Left ventricle myocardium inferior (tissue), 1 donor: ENCODE measurements at regions not wholly inside any gene's neighbourhood (a gene's known extent, or its start where the extent isn't known, plus 50 kb on each side); places are given as distances from the start of the nearest gene placed in this dataset.

ENCODE experiments used
- DNase-seq: peaks from one replicate; pipeline ENCODE4 v3.0.0-alpha.2; 2020
- H3K27ac ChIP-seq: fragments of 200-600 bp; replicated peaks from 2 replicates; pipeline ENCODE4 v1.8.0; 2021
- H3K27me3 ChIP-seq: fragments of 200-600 bp; 2 replicates; pipeline ENCODE4 v1.8.0; 2021; ENCODE audit warnings: low read depth
- H3K36me3 ChIP-seq: fragments of 200-600 bp; 2 replicates; pipeline ENCODE4 v1.8.0; 2021
- H3K4me1 ChIP-seq: fragments of 200-600 bp; 2 replicates; pipeline ENCODE4 v1.8.0; 2021
- H3K4me3 ChIP-seq: fragments of 200-600 bp; 2 replicates; pipeline ENCODE4 v1.8.0; 2021; ENCODE audit warnings: mild to moderate bottlenecking, moderate library complexity
- H3K9me3 ChIP-seq: fragments of 200-600 bp; replicated peaks from 2 replicates; pipeline ENCODE4 v1.8.0; 2021
- intact Hi-C: fragments of 100-400 bp; cut with micrococcal nuclease; formaldehyde crosslinking; loops from one replicate; pipeline ENCODE4 v1.11.0; 2022
- TF ChIP-seq, protein P1 (sequence below): fragments of 200-600 bp; IDR thresholded peaks from 2 replicates; pipeline ENCODE4 v1.8.0; 2021; ENCODE audit warnings: antibody characterized with exemption, mild to moderate bottlenecking, borderline replicate concordance
- donor health status: DM: no; HTN: yes; CAD: no; lungs with severe emphysema.

GRCh38 chr9:71632776-71633175, 135.5 kb downstream of the CEMIP2 start:
- no peak for DNase-seq
- intact Hi-C loops, result no loop called here
- Histone ChIP-seq H3K27me3 (no peaks in the 10 kb centered on the region), H3K36me3 (no peaks in the 10 kb centered on the region), H3K4me1 (peaks cover 26% of the 10 kb centered on the region), H3K4me3 (no peak overlapping the region), H3K27ac (no peak overlapping the region), H3K9me3 (no peaks in the 10 kb centered on the region)
- TF ChIP-seq, protein P1, sequence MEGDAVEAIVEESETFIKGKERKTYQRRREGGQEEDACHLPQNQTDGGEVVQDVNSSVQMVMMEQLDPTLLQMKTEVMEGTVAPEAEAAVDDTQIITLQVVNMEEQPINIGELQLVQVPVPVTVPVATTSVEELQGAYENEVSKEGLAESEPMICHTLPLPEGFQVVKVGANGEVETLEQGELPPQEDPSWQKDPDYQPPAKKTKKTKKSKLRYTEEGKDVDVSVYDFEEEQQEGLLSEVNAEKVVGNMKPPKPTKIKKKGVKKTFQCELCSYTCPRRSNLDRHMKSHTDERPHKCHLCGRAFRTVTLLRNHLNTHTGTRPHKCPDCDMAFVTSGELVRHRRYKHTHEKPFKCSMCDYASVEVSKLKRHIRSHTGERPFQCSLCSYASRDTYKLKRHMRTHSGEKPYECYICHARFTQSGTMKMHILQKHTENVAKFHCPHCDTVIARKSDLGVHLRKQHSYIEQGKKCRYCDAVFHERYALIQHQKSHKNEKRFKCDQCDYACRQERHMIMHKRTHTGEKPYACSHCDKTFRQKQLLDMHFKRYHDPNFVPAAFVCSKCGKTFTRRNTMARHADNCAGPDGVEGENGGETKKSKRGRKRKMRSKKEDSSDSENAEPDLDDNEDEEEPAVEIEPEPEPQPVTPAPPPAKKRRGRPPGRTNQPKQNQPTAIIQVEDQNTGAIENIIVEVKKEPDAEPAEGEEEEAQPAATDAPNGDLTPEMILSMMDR, result no peak

DNA sequence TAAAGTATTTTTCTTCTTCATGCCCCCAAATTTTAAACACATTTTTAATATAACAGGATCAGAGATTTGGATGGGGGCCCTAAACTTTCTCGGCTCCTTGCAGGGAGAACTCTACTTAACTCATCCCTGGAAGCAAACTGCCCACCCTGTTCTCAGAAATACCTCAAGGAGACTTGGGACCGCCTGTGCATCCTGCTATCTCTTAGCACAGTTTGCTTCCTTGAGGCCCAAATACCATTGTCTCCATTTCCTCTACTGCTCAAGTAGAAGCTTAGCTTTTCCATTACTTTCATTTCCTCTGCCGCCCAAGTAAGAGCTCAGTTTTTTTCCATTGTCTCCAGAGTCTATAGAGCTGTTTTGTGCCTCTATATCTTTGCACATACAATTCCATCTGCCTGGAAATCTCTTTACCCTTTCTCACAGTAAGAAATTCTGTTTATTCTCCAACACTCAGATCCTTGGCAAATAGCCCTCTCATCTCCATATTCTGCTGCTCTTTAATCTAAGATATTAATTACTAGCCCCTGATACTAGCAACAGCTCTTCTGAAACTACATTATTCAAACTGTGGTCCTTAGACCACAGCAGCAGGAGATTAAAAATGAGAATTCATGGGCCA, 137.8 kb downstream of the CEMIP2 start:
- Histone ChIP-seq H3K4me1 (peaks cover 19% of the 10 kb centered on the region), H3K36me3 (no peaks in the 10 kb centered on the region), H3K9me3 (no peaks in the 10 kb centered on the region), H3K27me3 (no peaks in the 10 kb centered on the region), H3K27ac (peak overlapping the region; percentile 66), H3K4me3 (no peak overlapping the region)
- no peak for DNase-seq
- TF ChIP-seq, protein P1, result no peak
- intact Hi-C loops, result no loop called here

- intact Hi-C loops, result no loop called here
- H3K9me3 ChIP-seq, result no peaks in the 10 kb centered on the region
- H3K4me3 ChIP-seq, result no peak overlapping the region
- H3K27me3 ChIP-seq, result no peaks in the 10 kb centered on the region
- no peaks in the 10 kb centered on the region for H3K36me3 ChIP-seq
- TF ChIP-seq, protein P1, result no peak
- peak overlapping the region; percentile 66 for H3K27ac ChIP-seq
- no peak for DNase-seq
- peaks cover 19% of the 10 kb centered on the region for H3K4me1 ChIP-seq
Observed at GRCh38 chr9:71629578-71630215, 138.6 kb downstream of the CEMIP2 start.

DNA sequence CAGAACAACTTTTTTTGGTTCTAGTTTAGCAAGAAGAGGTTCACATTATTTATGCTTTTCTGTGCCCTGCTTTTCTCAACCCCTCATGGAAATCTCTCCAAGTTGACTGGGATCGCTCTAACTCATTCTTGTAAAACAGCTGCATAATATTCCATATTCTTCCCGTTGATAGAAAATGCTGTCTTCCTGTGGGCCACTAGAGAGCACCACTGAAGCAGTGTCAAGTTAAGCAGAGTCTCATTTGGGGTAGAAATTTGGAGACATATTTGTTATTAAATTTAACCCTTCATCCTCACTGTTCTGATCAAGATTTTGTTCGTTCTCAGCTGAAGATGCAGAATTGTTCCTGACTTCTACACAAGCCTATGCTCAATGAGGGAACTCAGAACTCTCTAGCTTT, 140.1 kb downstream of the CEMIP2 start:
- intact Hi-C loops, result no loop called here
- TF ChIP-seq, protein P1, result peak; percentile 32
- Histone ChIP-seq H3K27me3 (no peaks in the 10 kb centered on the region), H3K27ac (no peak overlapping the region), H3K4me1 (peaks cover 19% of the 10 kb centered on the region), H3K4me3 (no peak overlapping the region), H3K36me3 (no peaks in the 10 kb centered on the region), H3K9me3 (no peaks in the 10 kb centered on the region)
- DNase-seq, result no peak

DNA sequence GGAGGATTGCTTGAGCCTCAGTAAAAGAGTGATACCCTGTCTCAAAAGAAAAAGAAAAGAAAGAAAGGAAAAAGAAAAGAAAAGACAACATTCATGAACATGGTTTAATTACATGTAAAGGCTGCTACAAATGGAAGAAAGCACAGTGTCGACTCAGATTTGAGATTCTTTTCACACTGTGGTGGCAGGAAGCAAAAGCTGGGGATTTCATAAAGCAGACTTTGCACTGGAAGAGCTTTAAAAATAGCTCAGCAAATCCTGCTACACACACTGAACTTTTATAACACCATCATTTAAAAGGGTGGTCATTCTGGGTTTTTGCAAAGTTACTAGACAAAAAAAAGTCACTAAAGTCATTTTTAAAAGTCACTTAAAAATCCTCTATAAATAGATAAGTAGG, 140.8 kb downstream of the CEMIP2 start:
- H3K9me3 ChIP-seq, result no peaks in the 10 kb centered on the region
- TF ChIP-seq, protein P1, result no peak
- H3K27ac ChIP-seq, result no peak overlapping the region
- no peaks in the 10 kb centered on the region for H3K27me3 ChIP-seq
- H3K4me1 ChIP-seq, result peaks cover 19% of the 10 kb centered on the region
- H3K36me3 ChIP-seq, result no peaks in the 10 kb centered on the region
- H3K4me3 ChIP-seq, result no peak overlapping the region
- intact Hi-C loops, result no loop called here
- DNase-seq, result no peak
